ENCODE measurements at regions not wholly inside any gene's neighbourhood (a gene's known extent, or its start where the extent isn't known, plus 50 kb on each side); places are given as distances from the start of the nearest gene placed in this dataset.

- DNase-seq = no peak
Observed at GRCh38 chr16:85353013-85353412, 240.7 kb upstream of the CIBAR2 start.

GRCh38 chr16:85353839-85354685, 241.8 kb upstream of the CIBAR2 start:
- no peak for DNase-seq

DNA sequence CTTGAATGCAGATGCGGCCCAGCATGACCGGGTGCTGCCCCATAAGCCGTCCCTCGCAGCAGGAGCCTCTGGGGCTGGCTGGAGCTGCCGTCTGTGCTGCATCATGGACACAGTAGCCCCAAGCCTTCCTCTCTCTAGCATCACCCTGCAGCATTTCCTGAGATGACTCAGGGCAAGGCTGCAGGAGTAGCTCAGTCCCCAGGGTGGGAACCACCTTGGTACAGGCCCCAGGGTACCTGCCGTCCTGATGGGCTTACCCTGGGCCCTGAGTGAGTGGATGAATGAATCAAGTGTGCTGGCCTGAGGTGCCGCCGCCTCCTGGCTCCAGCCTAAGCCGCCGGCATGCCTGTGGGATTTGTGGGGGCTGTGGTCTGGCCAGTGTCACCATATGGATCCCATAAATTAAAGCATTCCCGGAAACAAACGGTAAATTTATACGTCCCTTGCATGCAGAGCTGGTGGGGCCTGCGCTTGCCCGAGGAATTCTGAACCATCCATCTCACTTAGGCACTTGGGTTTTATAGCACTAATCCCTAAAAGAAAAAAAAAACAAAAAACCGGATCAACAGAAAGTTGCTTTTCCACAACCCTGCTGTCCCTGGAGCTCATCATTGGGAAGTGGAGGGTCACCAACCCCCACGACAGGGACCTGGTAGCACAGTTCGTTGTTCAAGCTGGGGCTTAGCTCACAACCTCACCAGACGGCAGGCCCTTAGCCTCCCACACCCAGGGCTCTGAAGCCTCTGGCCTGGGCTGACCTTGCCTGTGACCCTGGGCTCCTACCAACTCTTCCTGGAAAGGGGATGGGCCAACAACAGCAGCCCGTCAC, 242.6 kb upstream of the CIBAR2 start:
- DNase-seq = no peak

DNA sequence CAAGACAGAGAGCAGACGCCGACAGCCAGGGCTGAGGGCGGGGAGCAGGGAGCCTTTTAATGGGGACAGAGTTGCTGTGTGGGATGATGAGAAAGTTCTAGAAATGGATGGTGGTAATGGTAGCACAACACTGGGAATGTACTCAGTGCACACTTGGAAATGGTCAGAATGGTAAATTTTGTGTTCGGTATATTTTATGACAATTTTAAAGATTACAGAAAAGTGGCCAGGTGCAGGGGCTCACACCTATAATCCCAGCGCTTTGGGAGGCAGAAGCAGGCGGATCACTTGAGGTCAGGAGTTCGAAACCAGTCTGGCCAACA, 243.2 kb upstream of the CIBAR2 start:
- no peak for DNase-seq

DNA sequence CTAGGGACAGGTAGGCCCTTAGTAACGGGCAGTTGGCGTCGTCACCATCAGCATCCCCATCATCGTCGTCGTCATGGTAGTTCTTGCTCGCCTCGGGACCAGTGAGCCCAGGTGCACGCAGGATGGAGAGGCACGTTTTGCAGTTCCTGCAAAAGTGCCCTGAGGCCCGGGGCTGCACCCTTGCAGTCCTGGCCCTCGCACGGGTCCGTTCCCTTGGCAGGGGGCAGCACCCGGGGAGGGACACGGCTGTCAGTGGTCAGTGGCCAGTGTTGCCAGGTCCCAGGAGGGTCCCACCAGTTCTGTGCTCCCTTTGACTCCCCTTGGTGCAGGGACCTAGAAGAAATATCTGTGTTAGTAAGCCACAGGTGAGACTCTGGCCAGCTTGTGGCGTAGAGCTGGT, 243.9 kb upstream of the CIBAR2 start:
- no peak for DNase-seq

DNA sequence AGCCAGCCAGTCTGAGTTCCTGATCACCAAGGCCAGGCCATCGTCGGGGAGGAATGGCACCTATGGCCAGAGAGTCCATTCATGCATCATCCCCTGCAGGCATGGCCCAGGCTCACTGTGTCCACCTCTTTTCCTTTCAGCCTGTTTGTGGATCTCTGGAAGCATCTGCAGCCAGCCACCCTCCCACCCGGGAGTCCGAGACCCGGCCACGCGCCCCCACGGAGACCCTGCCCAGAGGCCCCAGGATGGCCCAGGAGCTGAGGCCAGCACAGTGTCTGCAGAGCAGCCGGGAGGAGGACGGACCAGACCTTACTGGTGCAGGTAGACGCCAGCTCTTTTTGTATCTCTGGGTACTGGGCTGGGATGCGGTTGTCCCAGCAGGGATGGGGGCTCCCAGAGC, 245.1 kb upstream of the CIBAR2 start:
- no peak for DNase-seq

DNA sequence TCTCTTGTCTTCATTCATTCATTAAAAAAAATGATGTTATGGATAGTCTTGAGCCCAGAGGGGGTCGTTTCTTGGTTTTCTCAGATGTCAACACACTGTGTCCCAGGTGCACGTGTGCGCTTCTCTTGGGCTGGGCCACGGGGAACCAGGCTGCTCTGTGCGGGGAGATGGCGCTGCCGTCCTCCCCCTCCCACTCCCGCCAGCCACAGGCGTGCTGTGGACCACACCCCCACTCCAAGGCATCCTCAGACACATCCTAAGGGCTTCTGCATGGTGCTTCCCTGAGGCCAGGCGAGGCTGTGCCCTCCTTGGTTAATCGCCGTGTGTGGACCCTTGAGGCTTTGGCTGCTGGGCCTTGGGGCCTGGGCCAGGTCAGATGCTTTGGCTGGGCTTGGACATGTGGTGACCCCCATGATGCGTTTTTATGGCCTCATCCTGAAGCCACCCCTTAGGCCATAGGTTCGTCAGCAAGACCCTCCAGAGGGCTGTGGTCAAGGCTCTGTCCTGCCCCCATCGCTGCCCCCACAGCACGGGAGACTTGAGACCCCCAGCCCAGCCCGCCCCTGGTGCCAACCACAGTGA, 245.7 kb upstream of the CIBAR2 start:
- no peak for DNase-seq

DNA sequence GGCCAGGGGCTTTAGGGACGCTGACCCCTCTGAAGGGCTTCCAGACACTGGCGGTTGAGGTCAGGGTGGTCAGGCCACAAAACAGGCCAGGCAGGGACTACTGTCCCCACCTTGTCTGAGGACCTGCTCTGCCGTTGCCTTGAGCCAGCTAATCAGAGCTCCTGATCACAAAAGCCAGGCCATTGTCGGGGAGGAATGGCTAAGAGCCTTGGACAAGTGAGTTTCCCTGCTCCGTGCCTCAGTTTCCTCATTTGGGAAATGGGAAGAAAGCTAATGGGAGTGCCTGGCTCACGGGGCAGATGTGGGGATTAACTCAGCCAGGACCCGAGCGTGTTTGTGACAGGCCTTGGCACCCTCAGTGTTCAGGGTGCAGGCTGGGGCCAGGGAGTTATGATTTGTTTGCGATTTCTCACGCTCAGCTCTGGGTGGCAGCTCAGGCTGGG, 246.5 kb upstream of the CIBAR2 start:
- no peak for DNase-seq

GRCh38 chr16:85359147-85359822, 247.0 kb upstream of the CIBAR2 start:
- DNase-seq = no peak

GRCh38 chr16:85360323-85361277, 248.3 kb upstream of the CIBAR2 start:
- no peak for DNase-seq

- no peak for DNase-seq
Observed at GRCh38 chr16:85361441-85362118, 249.3 kb upstream of the CIBAR2 start.

GRCh38 chr16:85362443-85362842, 250.2 kb upstream of the CIBAR2 start:
- DNase-seq = no peak

GRCh38 chr16:85363427-85363826, 249.7 kb upstream of the GSE1 start:
- no peak for DNase-seq

DNA sequence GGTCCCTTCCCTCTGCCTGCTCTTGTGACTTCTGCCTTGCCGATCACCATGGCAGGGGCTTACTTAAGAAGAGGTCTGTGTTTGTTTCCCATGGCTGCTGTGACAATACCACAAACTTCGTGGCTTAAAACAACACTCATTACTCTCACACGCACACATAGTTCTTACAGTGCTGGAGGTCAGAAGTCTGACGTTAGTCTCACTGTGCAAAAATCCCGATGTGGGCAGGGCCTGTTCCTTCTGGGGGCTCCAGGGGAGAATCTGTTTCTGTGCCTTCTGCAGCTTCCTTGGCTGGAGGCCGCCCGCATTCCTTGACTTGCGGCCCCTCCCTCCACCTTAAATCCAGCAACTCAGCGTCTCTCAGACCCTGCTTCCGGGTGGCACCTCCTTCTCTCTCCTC, 249.2 kb upstream of the GSE1 start:
- no peak for DNase-seq

GRCh38 chr16:85364323-85365040, 248.6 kb upstream of the GSE1 start:
- DNase-seq = no peak

DNA sequence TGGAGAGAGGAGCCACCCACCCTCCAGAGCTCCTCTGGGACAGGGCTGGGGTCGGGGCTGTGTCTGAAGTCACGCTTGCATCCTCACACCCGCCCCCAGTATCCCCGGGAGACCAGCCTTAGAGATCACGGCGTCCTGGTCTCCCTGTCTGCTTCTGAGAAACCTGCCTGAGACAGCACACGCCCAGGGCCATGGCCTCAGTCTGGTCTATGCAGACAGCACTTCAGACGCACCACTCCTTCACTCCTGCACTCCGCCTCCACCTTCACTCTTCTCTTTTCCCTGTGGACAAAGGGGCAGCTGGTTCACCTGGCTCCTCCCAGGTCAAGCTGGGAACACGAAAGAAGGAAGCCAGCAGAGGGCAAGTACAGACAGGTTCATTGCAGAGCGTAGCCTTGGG, 248.0 kb upstream of the GSE1 start:
- no peak for DNase-seq

GRCh38 chr16:85366031-85366763, 246.9 kb upstream of the GSE1 start:
- no peak for DNase-seq

GRCh38 chr16:85367485-85367884, 245.6 kb upstream of the GSE1 start:
- no peak for DNase-seq

GRCh38 chr16:85369060-85369459, 244.1 kb upstream of the GSE1 start:
- no peak for DNase-seq

All from stimulated activated CD4-positive, alpha-beta T cell treated with anti-CD3 and anti-CD28 coated beads, Interleukin-4, amount 100 ng/mL, for 1 hour (primary cell).